Fibroblast of skin of right quadriceps (primary cell): ENCODE measurements at regions not wholly inside any gene's neighbourhood (a gene's known extent, or its start where the extent isn't known, plus 50 kb on each side); places are given as distances from the start of the nearest gene placed in this dataset.
"Not testable (repeated sequence)": the region's sequence is repeated elsewhere in the genome, so short reads cannot be mapped to it uniquely, and the experiment has no call there.

Experiments
- DNase-seq: peaks from one replicate; pipeline ENCODE4 v3.0.0-alpha.2; 2013

DNA sequence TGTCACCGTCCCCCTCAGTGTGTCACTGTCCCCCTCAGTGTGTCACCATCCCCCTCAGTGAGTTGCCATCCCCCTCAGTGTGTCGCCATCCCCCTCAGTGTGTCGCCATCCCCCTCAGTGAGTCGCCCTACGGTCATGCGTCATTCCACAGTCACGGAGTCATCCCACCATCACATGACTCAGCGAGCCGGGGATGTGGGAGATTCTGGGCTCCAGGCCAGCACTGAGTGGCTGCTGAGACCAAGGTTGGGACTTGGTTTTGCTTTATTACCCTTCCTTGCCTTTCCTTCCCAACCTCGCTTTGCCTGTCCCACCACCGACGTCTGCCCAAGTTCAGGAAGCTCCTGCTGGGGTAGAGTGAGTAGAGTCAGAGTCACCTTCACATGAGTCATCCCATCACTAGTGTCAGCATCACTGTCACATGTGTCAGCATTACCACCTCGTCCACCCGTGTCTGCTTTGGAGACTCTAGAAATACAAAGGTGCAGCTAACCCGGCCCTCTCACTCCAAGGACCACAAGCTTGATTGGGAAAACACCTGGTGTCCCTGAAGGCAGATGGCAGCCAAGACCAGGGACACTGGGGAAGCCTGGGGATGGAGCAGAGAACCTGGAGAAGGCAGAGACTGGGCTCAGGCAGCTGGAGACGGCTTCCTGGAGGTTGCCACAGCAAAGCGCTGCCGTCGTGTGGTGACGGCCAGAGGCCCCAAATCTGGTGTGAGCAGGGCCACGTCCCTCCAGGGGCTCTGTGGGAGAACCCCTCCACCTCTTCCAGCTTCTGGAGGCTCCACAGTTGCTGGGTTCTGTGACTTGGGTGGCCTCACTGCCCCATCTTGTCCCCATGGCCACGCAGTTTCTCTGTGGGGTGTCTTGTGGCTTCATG is 485.2 kb upstream of the SALL3 start:
- DNase-seq = no peak

DNA sequence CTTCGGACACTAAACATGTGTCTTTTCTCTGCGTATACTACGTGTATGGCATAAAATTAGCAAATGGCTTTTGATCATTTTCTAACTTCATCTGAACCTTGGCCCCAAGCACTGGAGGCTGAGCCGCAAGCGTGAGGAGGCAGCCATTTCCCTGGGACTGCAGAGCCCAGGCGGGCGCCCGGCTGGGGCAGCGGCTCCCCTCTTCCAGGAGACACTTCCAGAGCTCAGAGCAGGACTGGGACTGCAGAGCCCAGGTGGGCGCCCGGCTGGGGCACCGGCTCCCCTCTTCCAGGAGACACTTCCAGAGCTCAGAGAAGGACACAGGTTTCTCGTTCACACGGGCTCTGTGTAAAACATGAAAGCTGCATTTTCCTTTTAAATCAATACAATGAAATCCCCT is 484.1 kb upstream of the SALL3 start:
- no peak for DNase-seq

DNA sequence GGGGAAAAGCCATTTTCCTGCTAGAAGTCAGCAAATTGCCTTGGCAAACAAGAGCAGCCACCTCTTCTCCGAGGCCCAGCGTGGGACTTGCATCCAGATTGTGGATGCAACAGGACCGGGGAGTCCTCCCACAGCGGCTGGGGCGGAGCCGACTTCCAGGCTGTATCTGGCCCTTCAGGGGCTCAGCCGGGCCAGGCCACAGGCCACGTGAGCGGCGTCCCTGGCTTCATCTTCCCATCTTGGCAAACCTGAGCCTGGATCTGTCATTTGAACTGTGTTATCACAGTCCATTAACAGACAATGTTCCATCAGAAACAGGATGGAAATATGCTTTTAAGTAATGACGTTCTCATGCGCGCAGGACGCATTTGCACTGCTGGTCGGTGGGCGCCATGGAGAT is 483.5 kb upstream of the SALL3 start:
- DNase-seq = no peak

DNA sequence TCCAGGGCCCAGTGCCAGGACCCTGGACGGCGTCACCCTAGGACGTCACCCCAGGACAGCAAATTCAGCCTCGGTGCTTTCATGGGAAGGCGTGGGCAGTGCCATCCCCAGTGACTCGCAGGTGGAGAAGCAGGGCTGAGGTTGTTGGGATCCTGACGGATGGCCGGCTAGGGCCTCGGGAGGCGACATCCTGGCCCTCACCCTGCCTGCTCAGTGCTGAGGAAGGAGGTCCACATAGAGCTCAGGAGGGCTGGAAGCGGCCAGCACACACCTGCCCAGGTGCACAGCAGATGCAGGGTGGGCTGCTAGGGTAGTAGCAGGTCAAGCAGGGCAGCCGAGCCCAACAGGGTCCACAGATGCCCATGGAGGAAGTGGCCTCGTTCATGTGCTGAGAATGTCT is 482.0 kb upstream of the SALL3 start:
- DNase-seq = no peak

DNA sequence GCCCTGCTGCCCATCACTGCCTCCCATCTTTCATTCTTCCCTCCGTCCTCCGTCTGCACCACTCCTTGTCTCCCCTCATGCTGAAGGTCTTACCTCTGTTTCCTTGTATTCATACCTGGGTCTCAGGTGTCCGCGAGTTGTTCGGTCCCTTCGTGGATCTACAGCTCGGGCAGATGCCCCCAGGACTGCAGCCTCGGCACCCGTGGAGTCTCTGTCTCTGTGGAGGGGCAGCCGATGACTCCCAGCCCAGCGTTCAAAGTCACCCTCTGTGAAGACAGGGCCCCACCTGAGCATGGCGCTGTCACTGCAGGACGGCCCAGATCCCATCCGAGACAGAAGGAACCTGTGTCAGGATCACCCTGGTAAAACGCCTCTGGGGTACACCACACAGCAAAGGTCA is 480.0 kb upstream of the SALL3 start:
- DNase-seq = no peak

DNA sequence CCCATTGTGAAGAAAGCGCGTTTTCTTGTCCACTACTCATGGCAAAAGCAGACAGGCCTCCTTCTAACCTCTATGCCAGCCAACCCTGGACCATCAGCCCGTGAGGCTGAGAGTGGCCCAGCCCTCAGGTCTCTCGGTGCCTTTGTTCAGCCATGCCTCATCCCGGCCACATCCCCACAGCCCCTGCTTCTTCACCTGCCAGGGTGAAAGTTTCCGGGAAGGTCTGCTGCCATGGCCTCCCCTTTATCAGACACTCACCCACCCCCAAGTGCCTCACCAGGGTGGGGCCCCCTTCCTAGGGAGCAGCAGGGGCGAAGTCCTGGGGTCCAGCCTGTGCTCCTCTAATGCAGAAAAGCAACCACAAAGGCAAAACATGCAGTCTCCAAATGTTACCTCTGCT is 478.4 kb upstream of the SALL3 start:
- no peak for DNase-seq

DNA sequence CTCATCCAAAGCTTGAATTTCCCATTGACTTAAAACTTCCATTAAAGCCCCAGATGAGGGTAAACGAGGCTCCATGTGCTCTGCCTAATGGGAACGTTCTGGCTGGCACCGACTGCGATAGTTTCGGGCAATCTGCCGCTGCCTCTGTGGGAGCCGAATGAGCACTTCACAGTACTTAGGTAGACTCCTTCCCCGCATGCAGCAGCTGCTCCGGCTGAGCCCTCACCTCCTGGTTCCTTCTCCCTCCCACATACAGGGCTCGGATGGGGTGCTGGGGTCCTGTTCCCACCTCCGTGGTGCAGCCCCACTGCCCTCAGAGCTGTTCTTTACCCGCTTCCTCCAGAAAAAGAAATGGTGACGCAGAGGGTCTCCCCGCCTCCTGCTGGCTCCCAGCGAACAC is 476.5 kb upstream of the SALL3 start:
- no peak for DNase-seq

DNA sequence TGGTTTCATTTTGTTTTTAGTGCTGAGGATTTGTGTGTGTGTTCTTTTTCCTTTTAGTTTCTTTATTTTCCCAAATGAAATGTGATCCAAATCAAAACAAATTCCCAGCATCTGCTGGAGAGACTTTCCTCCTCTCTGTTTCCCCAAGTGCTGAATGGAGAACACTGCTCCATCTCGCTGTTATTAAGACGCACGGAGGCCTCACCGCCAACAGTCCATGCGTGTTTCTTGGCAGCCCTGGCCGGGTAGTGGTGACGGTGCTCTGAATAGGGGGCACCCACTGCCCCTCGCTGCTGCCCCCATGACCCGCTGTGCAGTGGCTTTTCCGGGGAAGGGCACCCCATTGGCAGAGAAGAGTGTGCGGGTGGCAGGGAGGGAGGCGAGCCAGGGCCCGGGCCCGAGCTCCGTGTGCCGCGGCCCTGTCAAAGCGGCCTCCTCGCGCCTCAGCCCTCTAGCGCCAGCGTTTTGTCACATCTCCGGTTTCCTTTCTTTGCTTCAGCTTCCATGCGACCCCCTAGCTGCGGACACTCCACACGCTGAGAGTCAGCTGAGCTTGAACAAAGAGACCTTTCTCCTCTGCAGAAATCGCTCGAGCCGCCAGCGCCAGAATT is 473.7 kb upstream of the SALL3 start:
- no peak for DNase-seq

DNA sequence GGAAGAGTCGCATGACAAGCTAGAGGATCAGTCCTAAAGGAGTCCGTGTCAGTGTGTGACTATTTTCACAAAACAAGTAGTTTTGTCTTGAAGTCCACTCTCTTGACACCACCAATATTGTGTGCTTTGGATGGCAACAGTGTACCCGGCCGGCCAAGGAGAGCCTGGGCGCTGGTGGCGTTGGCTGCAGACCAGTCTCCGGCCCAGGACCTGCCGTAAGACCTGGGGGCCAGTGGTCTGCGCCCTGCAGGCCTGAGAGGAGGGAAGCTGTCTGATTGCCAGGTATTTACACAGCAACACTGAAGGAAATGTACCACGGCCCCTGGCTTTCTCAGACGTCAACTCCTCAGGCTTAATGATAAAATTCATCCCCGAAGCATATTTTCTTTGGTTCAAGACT is 472.4 kb upstream of the SALL3 start:
- no peak for DNase-seq

DNA sequence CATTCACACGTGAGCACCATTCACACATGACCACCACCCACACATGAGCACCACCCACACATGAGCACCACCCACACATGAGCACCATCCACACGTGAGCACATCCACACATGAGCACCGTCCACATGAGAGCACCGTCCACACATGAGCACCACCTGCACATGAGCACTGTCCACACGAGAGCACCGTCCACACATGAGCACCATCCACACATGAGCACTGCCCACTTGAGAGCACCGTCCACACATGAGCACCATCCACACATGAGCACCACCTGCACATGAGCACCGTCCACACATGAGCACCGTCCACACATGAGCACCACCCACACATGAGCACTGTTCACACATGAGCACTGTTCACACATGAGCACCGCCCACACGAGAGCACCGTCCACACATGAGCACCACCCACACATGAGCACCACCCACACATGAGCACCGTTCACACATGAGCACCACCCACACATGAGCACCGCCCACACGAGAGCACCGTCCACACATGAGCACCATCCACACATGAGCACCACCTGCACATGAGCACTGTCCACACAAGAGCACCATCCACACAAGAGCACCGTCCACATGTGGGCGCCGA is 471.3 kb upstream of the SALL3 start:
- not testable (repeated sequence) for DNase-seq

DNA sequence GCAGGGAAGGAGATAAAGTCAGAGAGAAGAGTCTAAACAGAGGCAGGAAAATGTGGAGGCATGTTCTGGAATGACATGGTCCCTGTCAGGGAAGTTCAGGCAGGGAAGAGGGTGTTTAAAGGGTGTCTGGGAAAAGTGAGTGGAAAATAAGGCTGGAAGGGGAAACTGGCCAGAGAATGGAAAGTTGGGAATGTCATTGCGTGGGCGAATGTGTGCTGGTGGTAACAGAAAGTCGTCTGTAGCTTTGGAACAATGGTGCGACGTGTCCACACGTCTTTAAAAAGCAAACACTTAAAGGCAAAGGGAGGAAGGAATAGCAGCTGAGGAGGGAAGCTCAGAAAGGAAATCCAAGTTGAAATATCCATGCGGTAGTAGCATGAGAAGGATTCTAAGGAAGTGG is 469.5 kb upstream of the SALL3 start:
- DNase-seq = no peak

DNA sequence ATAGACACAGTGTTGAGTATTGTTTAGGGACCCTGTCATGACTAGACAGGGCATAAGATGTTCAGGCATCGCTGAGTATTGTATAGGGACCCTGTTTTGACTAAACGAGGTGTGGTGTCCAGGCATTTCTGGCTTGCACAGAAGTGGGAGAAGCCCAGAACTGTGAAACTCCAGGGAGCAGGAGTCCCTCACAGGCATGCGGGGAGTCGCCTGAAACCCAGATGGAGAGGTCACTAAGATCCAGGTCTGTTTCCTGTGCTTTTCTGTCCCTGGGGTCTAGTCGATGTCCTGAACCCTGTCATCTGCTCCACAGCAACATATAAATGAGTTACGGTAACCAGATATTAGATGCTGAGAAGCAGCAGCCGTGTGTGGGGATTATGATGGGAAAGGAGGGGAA is 469.0 kb upstream of the SALL3 start:
- DNase-seq = no peak

DNA sequence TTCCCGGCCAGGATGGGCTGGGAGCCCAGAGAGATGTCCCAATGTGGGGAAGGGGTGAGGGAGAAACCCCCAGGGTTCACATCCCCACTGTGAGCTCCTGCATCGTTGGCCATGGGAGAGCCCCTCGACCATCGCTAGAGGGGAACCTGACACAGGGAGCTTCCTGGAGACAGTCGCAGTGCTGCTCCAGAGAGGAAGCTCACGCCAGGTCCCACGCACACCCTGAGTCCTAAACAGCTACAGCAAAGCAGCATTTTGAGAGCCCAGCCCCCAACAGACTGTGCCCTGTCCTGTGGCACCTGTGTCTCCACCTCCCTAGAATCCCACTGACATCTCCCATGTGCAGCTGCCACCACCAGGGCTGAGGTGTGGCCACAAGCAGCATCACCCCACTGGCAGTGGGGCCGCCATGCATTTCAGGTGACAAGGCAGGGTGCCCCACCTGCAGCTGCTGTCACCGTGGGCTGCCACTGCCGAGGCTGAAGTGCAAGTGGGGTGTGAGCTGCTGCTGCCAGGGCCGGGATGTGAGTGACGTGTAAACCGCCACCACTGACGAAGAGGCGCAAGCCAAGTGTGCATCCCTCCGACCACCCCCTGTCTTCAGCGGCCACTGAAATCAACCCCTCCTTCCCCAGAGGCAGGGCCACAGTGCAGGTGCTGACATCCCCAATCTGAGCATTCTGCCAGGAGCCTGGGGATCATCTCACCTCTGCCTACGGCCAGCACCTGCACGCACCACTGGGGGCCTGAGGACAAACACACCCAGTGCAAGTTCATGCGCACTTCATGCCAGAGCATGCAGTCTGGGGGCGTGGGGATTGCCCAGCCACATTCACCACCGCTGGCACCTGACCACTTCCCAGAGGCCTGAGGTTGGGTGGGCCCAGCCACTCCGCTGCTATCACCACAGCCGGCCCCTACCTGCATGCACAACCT is 467.7 kb upstream of the SALL3 start:
- DNase-seq = no peak

DNA sequence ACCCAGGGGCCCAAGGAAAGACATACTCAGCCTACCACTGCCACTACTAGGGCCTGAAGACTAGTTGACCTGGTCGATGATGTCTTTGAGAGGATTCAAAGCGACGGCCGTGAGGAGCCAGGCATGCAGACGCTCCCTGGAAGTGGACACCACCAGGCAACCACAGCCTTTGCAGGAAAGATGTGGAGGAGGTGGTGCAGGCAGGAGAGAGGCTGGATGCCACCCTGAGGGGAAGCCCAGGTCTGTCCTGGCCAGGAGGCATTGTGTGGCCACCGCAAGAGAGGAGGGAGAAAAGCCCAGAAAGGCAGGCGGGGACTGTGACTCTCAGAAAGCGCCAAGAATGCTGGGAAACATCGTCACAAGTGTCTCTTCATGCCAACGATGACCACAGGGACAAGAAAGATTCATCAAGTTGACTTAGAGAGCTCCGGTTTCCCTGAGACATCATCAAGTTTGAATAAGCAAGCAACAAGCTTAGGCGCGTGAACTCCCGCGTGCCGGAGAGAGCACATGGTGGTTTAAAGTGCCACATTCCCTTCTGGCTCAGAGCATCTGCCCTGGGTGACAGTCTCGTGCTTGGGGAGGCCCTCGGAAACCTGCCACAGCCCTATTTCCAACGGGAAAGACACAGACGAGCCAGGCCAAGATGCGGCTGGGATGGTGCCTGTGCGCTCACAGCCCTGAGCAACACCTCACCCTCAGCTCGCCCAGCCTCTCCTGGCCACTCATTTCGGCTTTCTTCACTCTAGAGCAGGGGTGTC is 464.5 kb upstream of the SALL3 start:
- no peak for DNase-seq

DNA sequence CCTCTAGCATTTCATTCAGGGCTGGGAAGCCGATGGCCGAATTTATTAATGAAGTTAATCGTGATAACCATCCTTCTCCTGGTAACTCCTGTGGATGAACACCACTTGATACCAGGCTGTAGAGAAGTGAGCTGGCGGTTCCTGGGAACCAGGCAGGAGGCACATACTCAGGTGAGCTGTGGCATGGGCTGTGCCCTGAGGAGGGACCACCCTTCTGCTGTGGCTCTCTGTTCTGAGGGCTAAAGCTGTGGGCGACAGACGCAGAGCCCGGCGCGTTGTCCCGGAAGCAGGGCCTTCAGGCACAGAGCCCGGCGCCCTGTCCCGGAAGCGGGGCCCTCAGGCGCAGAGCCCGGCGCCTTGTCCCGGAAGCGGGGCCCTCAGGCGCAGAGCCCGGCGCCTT is 462.3 kb upstream of the SALL3 start:
- DNase-seq = no peak

DNA sequence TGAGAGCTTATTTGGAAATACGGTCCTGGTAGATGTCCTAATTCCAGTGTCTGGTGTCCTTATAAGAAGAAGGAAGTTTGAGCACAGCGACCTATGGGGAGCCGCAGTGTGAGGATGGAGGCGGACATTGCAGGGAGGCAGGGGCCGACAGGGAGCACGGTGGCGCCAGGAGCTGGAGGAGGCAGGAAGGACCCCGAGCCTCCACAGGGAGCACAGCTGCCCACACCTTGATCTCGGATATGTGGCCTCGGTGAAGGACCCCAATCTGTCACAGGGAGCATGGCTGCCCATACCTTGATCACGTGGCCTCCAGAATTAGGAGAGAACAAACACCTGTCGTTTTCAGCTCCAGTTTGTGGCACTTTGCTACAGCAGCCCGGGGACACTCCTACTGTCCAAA is 461.6 kb upstream of the SALL3 start:
- DNase-seq = no peak

DNA sequence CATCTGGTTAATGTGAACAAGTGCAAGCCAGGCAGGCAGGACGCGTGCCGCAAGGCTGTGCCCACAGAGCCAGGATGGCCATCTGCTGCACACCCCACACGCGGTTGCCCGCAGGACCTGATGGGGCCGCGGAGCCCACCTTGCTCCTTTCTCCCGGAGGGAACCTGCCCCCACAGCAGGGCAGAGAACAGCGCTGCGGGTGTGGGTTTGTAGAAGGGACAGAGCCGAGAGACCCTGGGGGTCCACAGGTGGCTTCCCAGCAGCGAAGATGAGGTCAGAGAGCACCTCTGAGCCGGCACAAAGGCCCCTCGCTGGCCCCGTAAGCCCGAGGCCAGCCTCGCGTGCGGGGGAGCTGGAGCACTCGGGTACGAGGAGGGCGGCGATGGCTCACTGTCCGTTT is 460.8 kb upstream of the SALL3 start:
- no peak for DNase-seq

DNA sequence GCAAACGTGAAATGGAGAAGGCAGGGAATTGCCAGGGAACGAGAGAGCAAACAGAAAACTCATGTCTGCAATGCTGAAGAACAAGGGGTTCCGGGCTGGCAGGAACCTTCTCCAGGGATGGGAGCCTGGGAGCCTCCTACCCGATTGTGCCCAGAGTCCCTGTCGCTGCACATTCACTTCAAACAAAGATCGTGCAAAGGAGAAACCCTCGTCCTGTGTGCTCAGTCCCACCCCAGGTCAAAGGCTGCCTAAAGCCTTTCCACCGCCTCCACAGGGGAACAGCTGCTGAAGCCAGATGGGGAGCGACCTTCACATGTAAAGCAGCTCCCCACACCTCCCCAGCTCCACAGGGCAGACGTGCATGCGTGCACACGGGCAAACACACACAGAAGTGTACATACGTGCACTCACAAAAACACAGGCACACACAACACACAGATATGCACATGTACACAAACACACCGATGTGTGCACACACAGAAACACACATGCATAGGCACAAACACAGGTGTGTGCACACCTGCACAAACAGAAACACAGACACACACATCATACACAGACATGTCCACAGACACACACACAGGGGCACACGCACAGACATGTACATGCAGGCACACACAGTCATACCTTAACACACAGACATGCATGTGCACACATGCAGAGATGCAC is 460.1 kb upstream of the SALL3 start:
- no peak for DNase-seq

DNA sequence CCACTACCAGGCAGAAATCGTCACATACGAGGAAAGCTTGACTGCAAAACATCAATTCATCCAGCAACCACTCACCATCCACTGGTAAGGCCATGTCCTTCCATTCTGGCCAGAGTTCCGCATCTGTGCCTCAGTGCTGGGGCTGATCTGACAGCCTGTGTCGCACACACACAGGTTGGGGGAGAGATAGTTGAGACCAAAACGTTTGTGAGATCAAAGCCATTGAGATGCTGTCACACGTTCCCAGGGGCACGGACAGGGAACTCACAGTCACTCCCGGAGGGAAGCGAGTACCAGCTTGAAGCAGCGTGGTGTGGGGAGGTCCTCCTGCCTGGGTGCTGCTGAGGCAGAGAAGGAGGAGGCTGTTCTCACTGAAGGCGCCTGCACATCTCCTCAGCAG is 458.5 kb upstream of the SALL3 start:
- no peak for DNase-seq

DNA sequence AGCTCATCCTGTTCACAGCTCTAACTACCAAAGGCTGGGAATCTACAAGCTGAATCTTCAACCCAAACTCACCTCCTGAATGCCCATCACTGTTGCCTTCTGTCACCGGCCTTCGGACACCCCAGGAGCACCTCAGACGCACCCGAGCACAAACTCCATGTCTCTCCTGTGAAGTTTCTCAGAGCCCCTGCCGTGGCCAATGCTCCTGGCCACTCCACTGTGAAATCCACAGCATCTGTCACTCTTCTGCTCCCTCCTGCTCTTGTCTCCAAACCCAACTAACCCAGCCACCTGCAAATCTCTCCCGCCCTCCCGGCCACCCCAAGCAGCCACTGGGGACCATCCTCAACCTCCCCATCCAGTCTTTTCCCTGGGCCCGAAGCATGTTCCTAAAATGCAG is 457.9 kb upstream of the SALL3 start:
- DNase-seq = no peak

DNA sequence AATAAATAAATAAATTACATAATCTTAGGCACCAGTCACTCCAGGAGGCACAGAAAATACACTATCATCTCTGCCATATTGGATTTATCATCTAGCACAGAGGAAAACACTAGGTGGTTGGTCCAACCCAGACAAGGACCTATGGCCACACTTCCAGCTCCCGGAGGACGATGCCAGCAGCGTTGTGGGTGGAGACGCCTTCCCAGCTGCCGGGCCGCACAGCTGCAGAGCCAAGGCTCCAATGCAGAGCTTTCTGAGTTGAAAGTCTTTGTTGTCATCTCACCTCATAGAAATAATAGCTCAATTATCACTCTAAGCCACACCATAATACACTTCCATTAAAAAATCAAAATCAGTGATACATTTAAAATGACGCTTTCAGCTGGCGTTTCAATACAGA is 457.1 kb upstream of the SALL3 start:
- no peak for DNase-seq

DNA sequence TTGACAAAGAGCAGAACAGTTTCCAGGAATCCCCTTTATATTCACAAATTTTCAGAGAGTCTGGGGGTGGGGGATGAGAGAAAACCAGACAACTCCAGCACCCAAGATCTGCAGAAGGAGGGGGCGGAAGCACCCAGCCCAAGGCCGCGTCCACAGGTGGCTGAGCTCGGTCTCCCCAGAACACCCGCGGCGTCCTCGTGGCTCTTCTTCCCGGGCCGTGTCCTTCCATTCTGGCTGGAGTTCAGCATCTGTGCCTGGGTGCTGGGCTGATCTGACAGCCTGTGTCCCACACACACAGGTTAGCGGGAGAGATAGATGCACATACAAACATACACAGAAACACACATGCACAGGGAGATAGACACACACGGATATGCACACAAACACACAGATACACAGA is 455.8 kb upstream of the SALL3 start:
- DNase-seq = no peak
